CD4-positive, alpha-beta memory T cell (primary cell): ENCODE measurements at regions not wholly inside any gene's neighbourhood (a gene's known extent, or its start where the extent isn't known, plus 50 kb on each side); places are given as distances from the start of the nearest gene placed in this dataset.

Experiments
- CTCF ChIA-PET: fragments of 350-600 bp; sonication (Branson Sonifier 250); formaldehyde crosslinking; loops from one replicate; lab custom pipeline; 2021; ENCODE audit warnings: inconsistent platforms; ENCODE audit not compliant: partially characterized antibody; lab: Charles Lee
- POLR2A ChIA-PET: fragments of 350-600 bp; sonication (Branson Sonifier 250); formaldehyde crosslinking; loops from one replicate; lab custom pipeline; 2021; ENCODE audit not compliant: partially characterized antibody; lab: Charles Lee
- DNase-seq, 5 donors: peaks; one replicate each; pipeline versions ENCODE4 v3.0.0 to v3.0.0-alpha.2; 2020 to 2022; ENCODE audit warnings: mixed read lengths in 1 of 5
- H3K27ac ChIP-seq: one replicate; pipeline ENCODE4 v1.7.0; 2013; ENCODE audit warnings: low read depth, low read length
- H3K27me3 ChIP-seq: 2 replicates; pipeline ENCODE4 v1.7.0; 2013; ENCODE audit warnings: mild to moderate bottlenecking, low read length, moderate library complexity; ENCODE audit not compliant: insufficient read depth
- H3K36me3 ChIP-seq: 2 replicates; pipeline ENCODE4 v1.7.0; 2013; ENCODE audit warnings: mild to moderate bottlenecking, low read length, moderate library complexity; ENCODE audit not compliant: insufficient read depth
- H3K4me1 ChIP-seq: 2 replicates; pipeline ENCODE4 v1.7.0; 2013; ENCODE audit warnings: mild to moderate bottlenecking, low read length, moderate library complexity; ENCODE audit not compliant: insufficient read depth
- H3K4me3 ChIP-seq, 2 donors: one replicate each; pipeline ENCODE4 v1.7.0; 2013; ENCODE audit warnings: low read length in 2 of 2, mild to moderate bottlenecking in 1 of 2
- H3K9me3 ChIP-seq, 2 donors: one replicate each; pipeline ENCODE4 v1.7.0; 2013; ENCODE audit warnings: low read length in 2 of 2, control low read depth in 1 of 2; ENCODE audit not compliant: control insufficient read depth in 1 of 2
- H3K27ac Mint-ChIP-seq, 7 donors: one replicate each; pipeline ENCODE4 v1.8.0; 2020 to 2021; ENCODE audit warnings: mixed read lengths in 7 of 7, mild to moderate bottlenecking in 6 of 7, inconsistent platforms in 3 of 7, moderate library complexity in 3 of 7
- H3K27me3 Mint-ChIP-seq, 2 donors: one replicate each; pipeline ENCODE4 v1.8.0; 2020 to 2021; ENCODE audit warnings: mixed read lengths in 2 of 2
- H3K36me3 Mint-ChIP-seq, 2 donors: one replicate each; pipeline ENCODE4 v1.8.0; 2020 to 2021; ENCODE audit warnings: mixed read lengths in 2 of 2, inconsistent platforms in 1 of 2, mild to moderate bottlenecking in 1 of 2
- H3K4me1 Mint-ChIP-seq, 4 donors: one replicate each; pipeline ENCODE4 v1.8.0; 2020 to 2021; ENCODE audit warnings: mixed read lengths in 4 of 4, mild to moderate bottlenecking in 1 of 4
- H3K4me3 Mint-ChIP-seq, 8 donors: one replicate each; pipeline ENCODE4 v1.8.0; 2020 to 2021; ENCODE audit warnings: mixed read lengths in 8 of 8, mild to moderate bottlenecking in 7 of 8, moderate library complexity in 6 of 8, inconsistent platforms in 3 of 8
- H3K9me3 Mint-ChIP-seq, 8 donors: one replicate each; pipeline ENCODE4 v1.8.0; 2020 to 2021; ENCODE audit warnings: mixed read lengths in 8 of 8, mild to moderate bottlenecking in 5 of 8, inconsistent platforms in 3 of 8, moderate library complexity in 1 of 8
- intact Hi-C: fragments of 100-400 bp; cut with micrococcal nuclease; formaldehyde crosslinking; loops from one replicate; pipeline ENCODE4 v1.15.1; 2023

GRCh38 chr14:89637581-89637980 is 220.5 kb upstream of the FOXN3 start:
- H3K36me3 Mint-ChIP-seq = no peaks in the 10 kb centered on the region
- H3K9me3 Mint-ChIP-seq = no peaks in the 10 kb centered on the region
- H3K27ac Mint-ChIP-seq = no peak overlapping the region
- no peak for DNase-seq
- H3K36me3 ChIP-seq = no peaks in the 10 kb centered on the region
- no peak overlapping the region for H3K4me3 Mint-ChIP-seq
- peaks cover 28 to 52% (median 37%) of the 10 kb centered on the region in 4 donors for H3K4me1 Mint-ChIP-seq
- intact Hi-C loops = loop anchor here (5.0 kb wide), 1 partner anchor 85 kb away; no protein-coding TSS in a partner anchor
- H3K27me3 ChIP-seq = no peaks in the 10 kb centered on the region
- no peaks in the 10 kb centered on the region for H3K27me3 Mint-ChIP-seq
- ChIA-PET CTCF (no interaction called here), POLR2A (interaction anchor here (2.3 kb wide), 1 partner anchor 18 kb away, joined by 12 read pairs; no protein-coding TSS in a partner anchor)
- H3K9me3 ChIP-seq = no peaks in the 10 kb centered on the region
- H3K4me1 ChIP-seq = peaks cover 38% of the 10 kb centered on the region
- H3K27ac ChIP-seq = no peak overlapping the region
- no peak overlapping the region for H3K4me3 ChIP-seq

GRCh38 chr14:89635615-89636014 is 218.6 kb upstream of the FOXN3 start:
- H3K36me3 ChIP-seq = no peaks in the 10 kb centered on the region
- H3K4me3 Mint-ChIP-seq = no peak overlapping the region
- no peaks in the 10 kb centered on the region for H3K27me3 Mint-ChIP-seq
- H3K27me3 ChIP-seq = no peaks in the 10 kb centered on the region
- no peaks in the 10 kb centered on the region for H3K9me3 ChIP-seq
- H3K9me3 Mint-ChIP-seq = no peaks in the 10 kb centered on the region
- peaks cover 18 to 44% (median 35%) of the 10 kb centered on the region in 4 donors for H3K4me1 Mint-ChIP-seq
- ChIA-PET CTCF (no interaction called here), POLR2A (no interaction called here)
- no peak overlapping the region for H3K4me3 ChIP-seq
- no peaks in the 10 kb centered on the region for H3K36me3 Mint-ChIP-seq
- no peak for DNase-seq
- no peak overlapping the region for H3K27ac Mint-ChIP-seq
- no peak overlapping the region for H3K27ac ChIP-seq
- intact Hi-C loops = loop anchor here (5.0 kb wide), 1 partner anchor 87 kb away; no protein-coding TSS in a partner anchor
- H3K4me1 ChIP-seq = peaks cover 28% of the 10 kb centered on the region

GRCh38 chr14:89634037-89634436 is 217.0 kb upstream of the FOXN3 start:
- ChIA-PET POLR2A (interaction anchor here (0.6 kb wide), 1 partner anchor 60 kb away, joined by 5 read pairs; no protein-coding TSS in a partner anchor), CTCF (no interaction called here)
- Mint-ChIP-seq H3K36me3 (no peaks in the 10 kb centered on the region), H3K4me1 (peaks cover 17 to 44% (median 34%) of the 10 kb centered on the region in 4 donors), H3K4me3 (no peak overlapping the region), H3K9me3 (peaks cover 0 to 2% (median 0%) of the 10 kb centered on the region in 8 donors), H3K27ac (no peak overlapping the region), H3K27me3 (no peaks in the 10 kb centered on the region)
- no peaks in the 10 kb centered on the region for H3K36me3 ChIP-seq
- no peak for DNase-seq
- no peak overlapping the region for H3K27ac ChIP-seq
- no peaks in the 10 kb centered on the region for H3K9me3 ChIP-seq
- peaks cover 28% of the 10 kb centered on the region for H3K4me1 ChIP-seq
- intact Hi-C loops = no loop called here
- no peaks in the 10 kb centered on the region for H3K27me3 ChIP-seq
- H3K4me3 ChIP-seq = no peak overlapping the region

GRCh38 chr14:89630101-89630829 is 213.2 kb upstream of the FOXN3 start:
- Mint-ChIP-seq H3K36me3 (no peaks in the 10 kb centered on the region), H3K4me3 (peak overlapping the region in 3 of 8 donors; percentile 15 to 69 (median 46)), H3K27ac (peak overlapping the region in 2 of 7 donors; percentile 32 to 62), H3K4me1 (peaks cover 21 to 59% (median 38%) of the 10 kb centered on the region in 4 donors), H3K27me3 (no peaks in the 10 kb centered on the region), H3K9me3 (peaks cover 0 to 7% (median 1%) of the 10 kb centered on the region in 8 donors)
- H3K36me3 ChIP-seq = no peaks in the 10 kb centered on the region
- CTCF ChIA-PET = interaction anchor here (0.7 to 1.3 kb wide), 3 partner anchors 9 to 513 kb away, joined by 3 to 4 read pairs (median 3); no protein-coding TSS in a partner anchor
- POLR2A ChIA-PET = interaction anchor here (0.6 to 3.5 kb wide), 4 partner anchors 11 to 91 kb away, joined by 3 to 18 read pairs (median 4); no protein-coding TSS in a partner anchor
- H3K4me3 ChIP-seq = no peak overlapping the region
- H3K4me1 ChIP-seq = peaks cover 34% of the 10 kb centered on the region
- H3K9me3 ChIP-seq = no peaks in the 10 kb centered on the region
- H3K27ac ChIP-seq = no peak overlapping the region
- H3K27me3 ChIP-seq = no peaks in the 10 kb centered on the region
- DNase-seq = no peak
- intact Hi-C loops = no loop called here

GRCh38 chr14:89629383-89629782 is 212.3 kb upstream of the FOXN3 start:
- Histone ChIP-seq H3K27me3 (no peaks in the 10 kb centered on the region), H3K4me1 (peaks cover 34% of the 10 kb centered on the region), H3K36me3 (no peaks in the 10 kb centered on the region), H3K4me3 (no peak overlapping the region), H3K27ac (no peak overlapping the region), H3K9me3 (no peaks in the 10 kb centered on the region)
- Mint-ChIP-seq H3K4me3 (peak overlapping the region in 6 of 8 donors; percentile 5 to 74 (median 48)), H3K27me3 (no peaks in the 10 kb centered on the region), H3K9me3 (peaks cover 0 to 7% (median 1%) of the 10 kb centered on the region in 8 donors), H3K4me1 (peaks cover 21 to 61% (median 41%) of the 10 kb centered on the region in 4 donors), H3K36me3 (no peaks in the 10 kb centered on the region), H3K27ac (peak overlapping the region in 4 of 7 donors; percentile 11 to 84 (median 52))
- ChIA-PET POLR2A (interaction anchor here (1.1 to 3.5 kb wide), 2 partner anchors 11 to 92 kb away, joined by 4 to 18 read pairs; no protein-coding TSS in a partner anchor), CTCF (no interaction called here)
- intact Hi-C loops = no loop called here
- DNase-seq = no peak

- no peaks in the 10 kb centered on the region for H3K9me3 ChIP-seq
- H3K36me3 ChIP-seq = no peaks in the 10 kb centered on the region
- Mint-ChIP-seq H3K36me3 (no peaks in the 10 kb centered on the region), H3K4me3 (no peak overlapping the region), H3K27ac (no peak overlapping the region), H3K4me1 (peaks cover 21 to 61% (median 41%) of the 10 kb centered on the region in 4 donors), H3K9me3 (peaks cover 0 to 7% (median 1%) of the 10 kb centered on the region in 8 donors), H3K27me3 (no peaks in the 10 kb centered on the region)
- H3K4me1 ChIP-seq = peaks cover 34% of the 10 kb centered on the region
- DNase-seq = no peak
- no peaks in the 10 kb centered on the region for H3K27me3 ChIP-seq
- no peak overlapping the region for H3K27ac ChIP-seq
- POLR2A ChIA-PET = interaction anchor here (0.6 kb wide), 1 partner anchor 10 kb away, joined by 3 read pairs; no protein-coding TSS in a partner anchor
- CTCF ChIA-PET = no interaction called here
- intact Hi-C loops = no loop called here
- no peak overlapping the region for H3K4me3 ChIP-seq
Measured at GRCh38 chr14:89628521-89628920, 211.5 kb upstream of the FOXN3 start.

GRCh38 chr14:89626233-89626806 is 209.3 kb upstream of the FOXN3 start:
- Histone ChIP-seq H3K9me3 (no peaks in the 10 kb centered on the region), H3K27ac (peak overlapping the region; percentile 6), H3K27me3 (no peaks in the 10 kb centered on the region), H3K36me3 (no peaks in the 10 kb centered on the region), H3K4me3 (no peak overlapping the region), H3K4me1 (peaks cover 36% of the 10 kb centered on the region)
- peak in 2 of 5 donors; percentile 7 to 12 for DNase-seq
- CTCF ChIA-PET = no interaction called here
- no peaks in the 10 kb centered on the region for H3K36me3 Mint-ChIP-seq
- H3K4me3 Mint-ChIP-seq = peak overlapping the region in 2 of 8 donors; percentile 4 to 55
- intact Hi-C loops = no loop called here
- H3K9me3 Mint-ChIP-seq = peaks cover 0 to 7% (median 1%) of the 10 kb centered on the region in 8 donors
- peak overlapping the region; percentile 61 to 92 (median 65) for H3K27ac Mint-ChIP-seq
- H3K27me3 Mint-ChIP-seq = no peaks in the 10 kb centered on the region
- peaks cover 28 to 68% (median 48%) of the 10 kb centered on the region in 4 donors for H3K4me1 Mint-ChIP-seq
- POLR2A ChIA-PET = interaction anchor here (1.0 to 1.2 kb wide), 3 partner anchors 11 to 94 kb away, joined by 3 to 4 read pairs (median 3); no protein-coding TSS in a partner anchor
